SU-DHL-6 (cell line): ENCODE measurements at regions not wholly inside any gene's neighbourhood (a gene's known extent, or its start where the extent isn't known, plus 50 kb on each side); places are given as distances from the start of the nearest gene placed in this dataset.

ENCODE experiments used
- H2AFZ ChIP-seq: fragments of 200-600 bp; sonication (generic); 2 replicates; pipeline ENCODE4 v1.6.1; 2014; ENCODE audit warnings: low read depth, mild to moderate bottlenecking, moderate library complexity, mixed read lengths, antibody characterized with exemption, low read length; ENCODE audit not compliant: severe bottlenecking
- H3F3A ChIP-seq: fragments of 200-600 bp; shearing (Covaris generic); 2 replicates; pipeline ENCODE4 v1.6.0; 2016; ENCODE audit warnings: antibody characterized with exemption, mild to moderate bottlenecking; ENCODE audit not compliant: insufficient read depth
- H3K27ac ChIP-seq: fragments of 200-600 bp; sonication (generic); 2 replicates; pipeline ENCODE4 v1.5.1; 2016; ENCODE audit warnings: low read depth, mild to moderate bottlenecking, low read length, moderate library complexity, mixed read lengths
- H3K27me3 ChIP-seq: fragments of 200-600 bp; sonication (generic), shearing (Covaris generic); 2 replicates; pipeline ENCODE4 v1.6.0; 2014; ENCODE audit warnings: mild to moderate bottlenecking, low read length
- H3K36me3 ChIP-seq: fragments of 200-600 bp; sonication (generic); 2 replicates; pipeline ENCODE4 v1.6.1; 2014; ENCODE audit warnings: mild to moderate bottlenecking, low read length, mixed read lengths
- H3K4me2 ChIP-seq: fragments of 300-600, 200-600 bp; shearing (Covaris generic), sonication (generic); 2 replicates; pipeline ENCODE4 v1.6.0; 2014; ENCODE audit warnings: low read length, low read depth, mild to moderate bottlenecking; ENCODE audit not compliant: poor library complexity, severe bottlenecking
- H3K4me3 ChIP-seq: fragments of 200-600 bp; sonication (generic); 2 replicates; pipeline ENCODE4 v1.5.1; 2014; ENCODE audit warnings: antibody characterized with exemption, low read length, mild to moderate bottlenecking, mixed read lengths; ENCODE audit not compliant: insufficient read depth, poor library complexity, severe bottlenecking
- H3K79me2 ChIP-seq: fragments of 200-600 bp; sonication (generic); 2 replicates; pipeline ENCODE4 v1.6.1; 2014; ENCODE audit warnings: mild to moderate bottlenecking, low read length, moderate library complexity; ENCODE audit not compliant: insufficient read depth
- H3K9ac ChIP-seq: fragments of 200-600 bp; sonication (generic); 2 replicates; pipeline ENCODE4 v1.7.0; 2014; ENCODE audit warnings: mild to moderate bottlenecking, low read length
- H3K9me2 ChIP-seq: fragments of 200-600 bp; sonication (generic); replicated peaks from 2 replicates; pipeline ENCODE4 v1.6.1; 2014; ENCODE audit warnings: low read length; ENCODE audit not compliant: insufficient read depth
- H3K9me3 ChIP-seq: fragments of 200-600 bp; sonication (generic); 2 replicates; pipeline ENCODE4 v1.6.1; 2014; ENCODE audit warnings: low read length, mixed read lengths; ENCODE audit not compliant: insufficient read depth
- H4K20me1 ChIP-seq: fragments of 200-600 bp; sonication (generic); 2 replicates; pipeline ENCODE4 v1.6.1; 2014; ENCODE audit warnings: low read depth, mild to moderate bottlenecking, antibody characterized with exemption, low read length, moderate library complexity, mixed read lengths
- CTCF ChIP-seq: fragments of 200-600 bp; sonication (generic); IDR thresholded peaks from one replicate; pipeline ENCODE4 v1.5.1; 2017; ENCODE audit warnings: antibody characterized with exemption, mild to moderate bottlenecking, low read length, moderate library complexity; ENCODE audit not compliant: insufficient read depth, poor library complexity, severe bottlenecking
- EZH2phosphoT487 ChIP-seq: fragments of 200-600 bp; sonication (generic), shearing (Covaris generic); conservative IDR thresholded peaks from 2 replicates; pipeline ENCODE4 v1.6.1; 2018; ENCODE audit warnings: mild to moderate bottlenecking, antibody characterized with exemption, low read length, moderate library complexity, mixed read lengths

- no peak overlapping the region for H3K4me3 ChIP-seq
- no peak overlapping the region for H3K4me2 ChIP-seq
- TF ChIP-seq CTCF, result no peak
- TF ChIP-seq EZH2phosphoT487, result no peak
- H3K9me3 ChIP-seq, result no peaks in the 10 kb centered on the region; the same call in 1 of the 2 replicates
- no peaks in the 10 kb centered on the region for H3K79me2 ChIP-seq
- no peaks in the 10 kb centered on the region for H3K9me2 ChIP-seq
- no peak overlapping the region for H3K9ac ChIP-seq
- no peaks in the 10 kb centered on the region for H3K27me3 ChIP-seq
- no peak overlapping the region for H2AFZ ChIP-seq
- H3K36me3 ChIP-seq, result no peaks in the 10 kb centered on the region; the same call in 1 of the 2 replicates
- no peaks in the 10 kb centered on the region for H4K20me1 ChIP-seq
- H3F3A ChIP-seq, result no peaks in the 10 kb centered on the region
- H3K27ac ChIP-seq, result no peak overlapping the region
Observed at GRCh38 chr12:115388139-115388538, 704.2 kb upstream of the TBX3 start.

- no peak overlapping the region for H3K4me3 ChIP-seq
- no peaks in the 10 kb centered on the region; the same call in 1 of the 2 replicates for H3K9me3 ChIP-seq
- H3K27ac ChIP-seq, result no peak overlapping the region
- no peak overlapping the region for H2AFZ ChIP-seq
- TF ChIP-seq CTCF (no peak), EZH2phosphoT487 (no peak)
- H3K9ac ChIP-seq, result no peak overlapping the region
- H4K20me1 ChIP-seq, result no peaks in the 10 kb centered on the region
- no peaks in the 10 kb centered on the region for H3K79me2 ChIP-seq
- no peaks in the 10 kb centered on the region; the same call in 1 of the 2 replicates for H3K36me3 ChIP-seq
- no peaks in the 10 kb centered on the region for H3K27me3 ChIP-seq
- H3K4me2 ChIP-seq, result no peak overlapping the region
- no peaks in the 10 kb centered on the region for H3F3A ChIP-seq
- H3K9me2 ChIP-seq, result no peaks in the 10 kb centered on the region
Observed at GRCh38 chr12:115387467-115387901, 703.5 kb upstream of the TBX3 start.

GRCh38 chr12:115386946-115387345 is 703.0 kb upstream of the TBX3 start:
- Histone ChIP-seq H3K9me2 (no peaks in the 10 kb centered on the region; the same call in 1 of the 2 replicates), H3K36me3 (no peaks in the 10 kb centered on the region; the same call in 1 of the 2 replicates), H3K79me2 (no peaks in the 10 kb centered on the region), H3K9ac (no peak overlapping the region), H3F3A (no peaks in the 10 kb centered on the region), H3K4me2 (no peak overlapping the region), H3K9me3 (no peaks in the 10 kb centered on the region; the same call in 1 of the 2 replicates), H3K27me3 (no peaks in the 10 kb centered on the region), H4K20me1 (no peaks in the 10 kb centered on the region), H3K27ac (no peak overlapping the region), H2AFZ (no peak overlapping the region), H3K4me3 (no peak overlapping the region)
- TF ChIP-seq CTCF, result no peak
- no peak for TF ChIP-seq EZH2phosphoT487
